Spleen (tissue), 11 donors: ENCODE measurements at regions not wholly inside any gene's neighbourhood (a gene's known extent, or its start where the extent isn't known, plus 50 kb on each side); places are given as distances from the start of the nearest gene placed in this dataset.

Experiments
- DNase-seq: peaks from one replicate; pipeline ENCODE4 v3.0.0-alpha.2; 2020
- H3K27ac ChIP-seq, 8 donors: fragments of 200-600 bp; sonication (generic) in 7 of 8; 1 replicate in 4 of 8; 2 replicates in 4 of 8; pipeline versions ENCODE4 v1.5.0 to v1.8.0; 2016 to 2021; ENCODE audit warnings: inconsistent platforms in 4 of 8, mild to moderate bottlenecking in 4 of 8, moderate library complexity in 1 of 8
- H3K27me3 ChIP-seq, 7 donors: fragments of 200-600 bp; sonication (generic) in 6 of 7; replicated peaks in 1 of 7; 1 replicate in 4 of 7; 2 replicates in 3 of 7; pipeline versions ENCODE4 v1.5.0 to v1.8.0; 2016 to 2021; ENCODE audit warnings: inconsistent platforms in 3 of 7, mild to moderate bottlenecking in 1 of 7
- H3K36me3 ChIP-seq, 6 donors: fragments of 200-600 bp; sonication (generic) in 5 of 6; 1 replicate in 4 of 6; 2 replicates in 2 of 6; pipeline versions ENCODE4 v1.5.0 to v1.8.0; 2016 to 2021; ENCODE audit warnings: inconsistent platforms in 2 of 6
- H3K4me1 ChIP-seq, 6 donors: fragments of 200-600 bp; sonication (generic) in 5 of 6; 1 replicate in 3 of 6; 2 replicates in 3 of 6; pipeline versions ENCODE4 v1.5.0 to v1.8.0; 2016 to 2021; ENCODE audit warnings: inconsistent platforms in 3 of 6
- H3K4me3 ChIP-seq, 8 donors: fragments of 200-600 bp; sonication (generic) in 7 of 8; 1 replicate in 4 of 8; 2 replicates in 4 of 8; pipeline versions ENCODE4 v1.5.0 to v1.8.0; 2016 to 2021; ENCODE audit warnings: inconsistent platforms in 4 of 8, mild to moderate bottlenecking in 4 of 8, moderate library complexity in 2 of 8
- H3K9me3 ChIP-seq, 8 donors: fragments of 200-600 bp; sonication (generic) in 7 of 8; 1 replicate in 4 of 8; 2 replicates in 4 of 8; pipeline versions ENCODE4 v1.5.0 to v1.8.0; 2016 to 2021; ENCODE audit warnings: inconsistent platforms in 4 of 8
- POLR2A ChIP-seq, 3 donors: fragments of 450-650 bp; IDR thresholded peaks; one replicate each; pipeline ENCODE4 v1.5.1; 2017; ENCODE audit warnings: antibody characterized with exemption in 3 of 3, mild to moderate bottlenecking in 1 of 3
- POLR2AphosphoS5 ChIP-seq, 3 donors: sonication (generic); formaldehyde crosslinking; IDR thresholded peaks; one replicate each; pipeline ENCODE4 v1.5.1; 2017; ENCODE audit warnings: antibody characterized with exemption in 3 of 3
- WGBS, 5 donors: extraction: QIAGEN DNeasy Blood & Tissue Kit in 3 of 5; methylation state at CpG; one replicate each; pipeline versions ENCODE4 v1.1.5 to v1.1.7; 2013 to 2018; 5-methylcytosine and 5-hydroxymethylcytosine counted together
- intact Hi-C: fragments of 100-400 bp; cut with DNase I; formaldehyde crosslinking; loops from one replicate; pipeline ENCODE4 v1.15.0; 2023; ENCODE audit warnings: low total_unique reads
- TF ChIP-seq, protein P1 (sequence below), 11 experiments: fragments of 200-600 bp in 7 of 11; fragments of 450-650 bp in 4 of 11; sonication (generic) in 4 of 11; IDR thresholded peaks in 8 of 11; conservative IDR thresholded peaks in 3 of 11; 1 replicate in 7 of 11; 2 replicates in 4 of 11; pipeline versions ENCODE4 v1.4.0 to v1.8.0; 2016 to 2021; ENCODE audit warnings: antibody characterized with exemption in 11 of 11, inconsistent platforms in 4 of 11, mild to moderate bottlenecking in 1 of 11
- donor health status: healthy with polysubstance abuse.
- donor health status: DM: no; HTN: no; CAD: no; lungs with moderate emphysema.
- donor health status: DM: no; HTN: no; CAD: no.
- donor health status: Bipolar disorder and iron deficiency.
- donor health status: healthy.
- donor health status: DM: no; HTN: no; CAD: no.
- donor health status: DM: yes; HTN: yes; CAD: no.

DNA sequence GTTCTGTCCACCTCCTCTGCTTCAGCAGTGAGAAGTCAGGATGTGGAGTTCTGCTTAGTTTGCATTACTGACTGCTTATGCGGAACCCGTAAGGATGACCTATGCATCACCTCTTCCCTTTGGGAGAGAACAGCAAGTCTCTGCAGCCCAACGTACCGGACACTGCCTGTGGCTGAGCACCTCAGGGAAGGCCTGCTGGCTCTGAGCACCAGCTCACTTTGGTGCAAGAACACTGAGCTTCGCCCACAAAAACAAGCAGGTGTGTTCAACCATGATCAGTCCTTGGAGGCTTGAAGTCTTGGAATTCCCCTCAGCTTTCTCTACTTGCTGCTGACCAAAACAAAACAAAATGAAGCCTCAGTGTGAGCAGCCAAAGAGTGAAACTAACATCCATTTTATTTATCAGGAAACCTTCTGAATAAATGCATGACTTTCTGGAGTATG is 52.7 kb upstream of the NCK2 start:
- Histone ChIP-seq H3K27me3 (no peaks in the 10 kb centered on the region), H3K9me3 (no peaks in the 10 kb centered on the region), H3K27ac (no peak overlapping the region), H3K4me3 (no peak overlapping the region), H3K4me1 (peaks cover 0 to 21% (median 9%) of the 10 kb centered on the region in 6 donors), H3K36me3 (no peaks in the 10 kb centered on the region)
- no peak for DNase-seq
- intact Hi-C loops, result no loop called here
- 67 to 82% (median 70%) methylated on average over 5 of the region's 5 CpGs for WGBS, 5 donors
- TF ChIP-seq POLR2A (IDR thresholded peaks at IDR 0.05), result no peak
- TF ChIP-seq POLR2AphosphoS5 (IDR thresholded peaks at IDR 0.05), result peak in 2 of 3 donors; percentile 16 to 39
- TF ChIP-seq, protein P1, sequence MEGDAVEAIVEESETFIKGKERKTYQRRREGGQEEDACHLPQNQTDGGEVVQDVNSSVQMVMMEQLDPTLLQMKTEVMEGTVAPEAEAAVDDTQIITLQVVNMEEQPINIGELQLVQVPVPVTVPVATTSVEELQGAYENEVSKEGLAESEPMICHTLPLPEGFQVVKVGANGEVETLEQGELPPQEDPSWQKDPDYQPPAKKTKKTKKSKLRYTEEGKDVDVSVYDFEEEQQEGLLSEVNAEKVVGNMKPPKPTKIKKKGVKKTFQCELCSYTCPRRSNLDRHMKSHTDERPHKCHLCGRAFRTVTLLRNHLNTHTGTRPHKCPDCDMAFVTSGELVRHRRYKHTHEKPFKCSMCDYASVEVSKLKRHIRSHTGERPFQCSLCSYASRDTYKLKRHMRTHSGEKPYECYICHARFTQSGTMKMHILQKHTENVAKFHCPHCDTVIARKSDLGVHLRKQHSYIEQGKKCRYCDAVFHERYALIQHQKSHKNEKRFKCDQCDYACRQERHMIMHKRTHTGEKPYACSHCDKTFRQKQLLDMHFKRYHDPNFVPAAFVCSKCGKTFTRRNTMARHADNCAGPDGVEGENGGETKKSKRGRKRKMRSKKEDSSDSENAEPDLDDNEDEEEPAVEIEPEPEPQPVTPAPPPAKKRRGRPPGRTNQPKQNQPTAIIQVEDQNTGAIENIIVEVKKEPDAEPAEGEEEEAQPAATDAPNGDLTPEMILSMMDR (IDR thresholded peaks at IDR 0.05 in 8 of 11, conservative IDR thresholded peaks at IDR 0.05 in 3 of 11), result no peak

GRCh38 chr2:105690566-105690965 is 54.1 kb upstream of the NCK2 start:
- intact Hi-C loops, result no loop called here

GRCh38 chr2:105689484-105689883 is 55.2 kb upstream of the NCK2 start:
- no peak overlapping the region for H3K4me3 ChIP-seq
- H3K9me3 ChIP-seq, result no peaks in the 10 kb centered on the region
- no peak for DNase-seq
- H3K4me1 ChIP-seq, result peaks cover 0 to 21% (median 9%) of the 10 kb centered on the region in 6 donors
- 77 to 98% (median 95%) methylated on average over 7 of the region's 7 CpGs for WGBS, 5 donors
- intact Hi-C loops, result no loop called here
- H3K27me3 ChIP-seq, result no peaks in the 10 kb centered on the region
- no peak overlapping the region for H3K27ac ChIP-seq
- H3K36me3 ChIP-seq, result no peaks in the 10 kb centered on the region
- TF ChIP-seq POLR2AphosphoS5 (IDR thresholded peaks at IDR 0.05) (no peak), POLR2A (IDR thresholded peaks at IDR 0.05) (no peak)
- TF ChIP-seq, protein P1 (IDR thresholded peaks at IDR 0.05 in 8 of 11, conservative IDR thresholded peaks at IDR 0.05 in 3 of 11), result no peak

More at GRCh38 chr2:105690566-105690965, 54.1 kb upstream of the NCK2 start:
- Histone ChIP-seq H3K36me3 (no peaks in the 10 kb centered on the region), H3K4me1 (peaks cover 0 to 21% (median 9%) of the 10 kb centered on the region in 6 donors), H3K4me3 (no peak overlapping the region), H3K27ac (no peak overlapping the region), H3K27me3 (no peaks in the 10 kb centered on the region), H3K9me3 (no peaks in the 10 kb centered on the region)
- TF ChIP-seq POLR2A (IDR thresholded peaks at IDR 0.05), result no peak
- TF ChIP-seq, protein P1 (IDR thresholded peaks at IDR 0.05 in 8 of 11, conservative IDR thresholded peaks at IDR 0.05 in 3 of 11), result no peak
- no peak for TF ChIP-seq POLR2AphosphoS5 (IDR thresholded peaks at IDR 0.05)
- DNase-seq, result no peak
- 92 to 99% (median 96%) methylated on average over 4 of the region's 4 CpGs for WGBS, 5 donors

DNA sequence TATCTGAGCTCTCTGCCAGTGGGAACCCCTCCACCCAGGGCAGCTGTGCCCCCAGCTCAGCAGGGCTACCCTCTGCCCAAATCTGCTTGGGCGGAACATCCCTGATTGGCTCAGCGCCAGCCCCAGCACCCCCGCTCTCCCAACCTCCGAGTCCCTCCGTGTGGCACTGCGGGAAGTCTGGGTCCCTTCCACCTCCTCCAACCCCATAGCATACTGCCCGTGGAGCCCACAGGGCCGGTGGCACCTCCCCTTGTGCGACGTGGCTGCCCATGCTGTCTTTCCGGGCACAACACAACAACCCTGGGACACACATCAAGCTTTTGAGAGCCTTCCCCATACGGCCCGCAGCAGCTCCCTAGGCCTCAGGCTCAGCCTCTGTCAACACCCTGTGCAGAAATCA is 55.8 kb upstream of the NCK2 start:
- no peak overlapping the region for H3K27ac ChIP-seq
- H3K4me1 ChIP-seq, result peaks cover 0 to 21% (median 9%) of the 10 kb centered on the region in 6 donors
- H3K36me3 ChIP-seq, result no peaks in the 10 kb centered on the region
- H3K9me3 ChIP-seq, result no peaks in the 10 kb centered on the region
- H3K27me3 ChIP-seq, result no peaks in the 10 kb centered on the region
- TF ChIP-seq, protein P1 (IDR thresholded peaks at IDR 0.05 in 8 of 11, conservative IDR thresholded peaks at IDR 0.05 in 3 of 11), result no peak
- TF ChIP-seq POLR2AphosphoS5 (IDR thresholded peaks at IDR 0.05), result no peak
- no peak for TF ChIP-seq POLR2A (IDR thresholded peaks at IDR 0.05)
- WGBS, 5 donors, result 91 to 97% (median 94%) methylated on average over 11 to 13 of the region's 13 CpGs
- intact Hi-C loops, result no loop called here
- no peak for DNase-seq
- no peak overlapping the region for H3K4me3 ChIP-seq
